SK-N-SH treated with all-trans-retinoic acid at 6 μM for 48 hours (cell line): ENCODE measurements at regions not wholly inside any gene's neighbourhood (a gene's known extent, or its start where the extent isn't known, plus 50 kb on each side); places are given as distances from the start of the nearest gene placed in this dataset.

Experiments
- ATAC-seq: fragments of 200-7000 bp; cut with Tn5 transposase; 3 replicates; pipeline ENCODE4 v1.9.1; 2020; ENCODE audit warnings: mild to moderate bottlenecking, moderate library complexity
- BACH2 ChIP-seq: fragments of 250-450 bp; sonication (Bioruptor Pico); IDR thresholded peaks from 2 replicates; pipeline ENCODE4 v1.9.0; 2021; ENCODE audit warnings: mild to moderate bottlenecking, borderline replicate concordance
- CSDC2 ChIP-seq: fragments of 250-450 bp; sonication (Bioruptor Pico); IDR thresholded peaks from 2 replicates; pipeline ENCODE4 v1.5.0; 2020; ENCODE audit warnings: mild to moderate bottlenecking, moderate library complexity
- GLIS3 ChIP-seq: fragments of 250-450 bp; sonication (Bioruptor Pico); IDR thresholded peaks from 2 replicates; pipeline ENCODE4 v1.5.0; 2020; ENCODE audit warnings: mild to moderate bottlenecking, moderate library complexity
- ISL1 ChIP-seq: fragments of 250-450 bp; sonication (Bioruptor Pico); IDR thresholded peaks from 2 replicates; pipeline ENCODE4 v2.1.2; 2022; ENCODE audit warnings: mild to moderate bottlenecking, moderate library complexity
- OSR1 ChIP-seq: fragments of 250-450 bp; sonication (Bioruptor Pico); IDR thresholded peaks from 2 replicates; pipeline ENCODE4 v1.8.0; 2022; ENCODE audit warnings: moderate library complexity, mild to moderate bottlenecking, inconsistent platforms
- PPARA ChIP-seq: fragments of 250-450 bp; sonication (Bioruptor Pico); IDR thresholded peaks from 2 replicates; pipeline ENCODE4 v1.5.0; 2020; ENCODE audit warnings: mild to moderate bottlenecking, borderline replicate concordance
- RARB ChIP-seq: fragments of 250-450 bp; sonication (Bioruptor Pico); IDR thresholded peaks from 2 replicates; pipeline ENCODE4 v1.8.0; 2021; ENCODE audit warnings: mild to moderate bottlenecking, moderate library complexity
- SNAI2 ChIP-seq: fragments of 250-450 bp; sonication (Bioruptor Pico); IDR thresholded peaks from 2 replicates; pipeline ENCODE4 v1.5.0; 2020; ENCODE audit warnings: mild to moderate bottlenecking, moderate library complexity
- TCF4 ChIP-seq: fragments of 250-450 bp; sonication (Bioruptor Pico); IDR thresholded peaks from 2 replicates; pipeline ENCODE4 v1.8.0; 2021; ENCODE audit warnings: mild to moderate bottlenecking, moderate library complexity, borderline replicate concordance
- TOX ChIP-seq: fragments of 250-450 bp; sonication (Bioruptor Pico); IDR thresholded peaks from 2 replicates; pipeline ENCODE4 v1.8.0; 2021; ENCODE audit warnings: mild to moderate bottlenecking, moderate library complexity, borderline replicate concordance
- ZC3H10 ChIP-seq: fragments of 250-450 bp; sonication (Bioruptor Pico); IDR thresholded peaks from 2 replicates; pipeline ENCODE4 v1.5.1; 2021; ENCODE audit warnings: mild to moderate bottlenecking, moderate library complexity
- ZFP3 ChIP-seq: fragments of 250-450 bp; sonication (Bioruptor Pico); IDR thresholded peaks from 2 replicates; pipeline ENCODE4 v1.5.0; 2020; ENCODE audit warnings: mild to moderate bottlenecking, moderate library complexity
- ZFP30 ChIP-seq: fragments of 450-650 bp; formaldehyde crosslinking; IDR thresholded peaks from 2 replicates; pipeline ENCODE4 v1.5.0; 2022; ENCODE audit warnings: mild to moderate bottlenecking, moderate library complexity
- ZNF565 ChIP-seq: fragments of 450-650 bp; formaldehyde crosslinking; conservative IDR thresholded peaks from 2 replicates; pipeline ENCODE4 v1.5.0; 2020; ENCODE audit warnings: low read depth, mild to moderate bottlenecking, moderate library complexity
- ZNF70 ChIP-seq: fragments of 450-650 bp; formaldehyde crosslinking; IDR thresholded peaks from 2 replicates; pipeline ENCODE4 v1.5.0; 2020; ENCODE audit warnings: mild to moderate bottlenecking, moderate library complexity
- ZNF8 ChIP-seq: fragments of 450-650 bp; formaldehyde crosslinking; IDR thresholded peaks from 2 replicates; pipeline ENCODE4 v1.5.0; 2020; ENCODE audit warnings: mild to moderate bottlenecking, moderate library complexity
- TF ChIP-seq, protein P1 (sequence below): fragments of 250-450 bp; sonication (Bioruptor Pico); IDR thresholded peaks from 2 replicates; pipeline ENCODE4 v1.8.0; 2021; ENCODE audit warnings: low read depth, mild to moderate bottlenecking, moderate library complexity, borderline replicate concordance
- TF ChIP-seq, protein P2 (sequence below): fragments of 250-450 bp; sonication (Bioruptor Pico); IDR thresholded peaks from 2 replicates; pipeline ENCODE4 v1.5.1; 2021; ENCODE audit warnings: mild to moderate bottlenecking, moderate library complexity
- TF ChIP-seq, protein P3 (sequence below): fragments of 250-450 bp; sonication (Bioruptor Pico); IDR thresholded peaks from 2 replicates; pipeline ENCODE4 v1.5.0; 2020; ENCODE audit warnings: mild to moderate bottlenecking, moderate library complexity
- TF ChIP-seq, protein P4 (sequence below): fragments of 250-450 bp; sonication (Bioruptor Pico); IDR thresholded peaks from 2 replicates; pipeline ENCODE4 v1.8.0; 2020; ENCODE audit warnings: mild to moderate bottlenecking, moderate library complexity, borderline replicate concordance
- TF ChIP-seq, protein P5 (sequence below): fragments of 250-450 bp; sonication (Bioruptor Pico); IDR thresholded peaks from 2 replicates; pipeline ENCODE4 v1.5.1; 2020; ENCODE audit warnings: low read depth, mild to moderate bottlenecking, moderate library complexity

DNA sequence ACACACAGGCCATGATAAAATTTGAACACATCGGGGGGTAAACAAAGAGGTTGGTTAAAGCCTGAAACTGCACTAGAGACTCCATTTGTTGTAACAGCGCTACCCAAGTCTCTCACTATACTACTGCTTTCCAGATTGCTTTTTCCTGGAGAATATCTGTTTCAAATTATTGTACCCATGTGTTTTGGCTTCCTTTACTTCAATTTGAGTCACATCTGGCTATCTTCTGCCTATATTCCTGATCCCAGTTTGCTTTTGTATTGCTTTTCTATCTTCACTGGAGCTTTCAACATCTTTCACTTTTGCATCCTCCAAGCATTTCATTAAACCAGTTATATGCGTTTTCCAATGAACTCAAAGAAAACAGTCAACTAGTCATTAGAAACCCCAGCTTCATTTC lies 404.7 kb downstream of the MLLT3 start:
- no peak for TF ChIP-seq TOX (CRISPR knock-in tag)
- no peak for TF ChIP-seq BACH2 (CRISPR knock-in tag)
- TF ChIP-seq ZC3H10 (CRISPR knock-in tag) = no peak
- TF ChIP-seq TCF4 (CRISPR knock-in tag) = no peak
- no peak for TF ChIP-seq OSR1 (CRISPR knock-in tag)
- TF ChIP-seq ZNF565 (CRISPR knock-in tag) = no peak
- TF ChIP-seq, protein P1, sequence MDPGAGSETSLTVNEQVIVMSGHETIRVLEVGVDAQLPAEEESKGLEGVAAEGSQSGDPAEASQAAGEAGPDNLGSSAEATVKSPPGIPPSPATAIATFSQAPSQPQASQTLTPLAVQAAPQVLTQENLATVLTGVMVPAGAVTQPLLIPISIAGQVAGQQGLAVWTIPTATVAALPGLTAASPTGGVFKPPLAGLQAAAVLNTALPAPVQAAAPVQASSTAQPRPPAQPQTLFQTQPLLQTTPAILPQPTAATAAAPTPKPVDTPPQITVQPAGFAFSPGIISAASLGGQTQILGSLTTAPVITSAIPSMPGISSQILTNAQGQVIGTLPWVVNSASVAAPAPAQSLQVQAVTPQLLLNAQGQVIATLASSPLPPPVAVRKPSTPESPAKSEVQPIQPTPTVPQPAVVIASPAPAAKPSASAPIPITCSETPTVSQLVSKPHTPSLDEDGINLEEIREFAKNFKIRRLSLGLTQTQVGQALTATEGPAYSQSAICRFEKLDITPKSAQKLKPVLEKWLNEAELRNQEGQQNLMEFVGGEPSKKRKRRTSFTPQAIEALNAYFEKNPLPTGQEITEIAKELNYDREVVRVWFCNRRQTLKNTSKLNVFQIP (CRISPR knock-in tag) = no peak
- TF ChIP-seq ZNF8 (CRISPR knock-in tag) = no peak
- TF ChIP-seq, protein P2, sequence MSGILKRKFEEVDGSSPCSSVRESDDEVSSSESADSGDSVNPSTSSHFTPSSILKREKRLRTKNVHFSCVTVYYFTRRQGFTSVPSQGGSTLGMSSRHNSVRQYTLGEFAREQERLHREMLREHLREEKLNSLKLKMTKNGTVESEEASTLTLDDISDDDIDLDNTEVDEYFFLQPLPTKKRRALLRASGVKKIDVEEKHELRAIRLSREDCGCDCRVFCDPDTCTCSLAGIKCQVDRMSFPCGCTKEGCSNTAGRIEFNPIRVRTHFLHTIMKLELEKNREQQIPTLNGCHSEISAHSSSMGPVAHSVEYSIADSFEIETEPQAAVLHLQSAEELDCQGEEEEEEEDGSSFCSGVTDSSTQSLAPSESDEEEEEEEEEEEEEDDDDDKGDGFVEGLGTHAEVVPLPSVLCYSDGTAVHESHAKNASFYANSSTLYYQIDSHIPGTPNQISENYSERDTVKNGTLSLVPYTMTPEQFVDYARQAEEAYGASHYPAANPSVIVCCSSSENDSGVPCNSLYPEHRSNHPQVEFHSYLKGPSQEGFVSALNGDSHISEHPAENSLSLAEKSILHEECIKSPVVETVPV = no peak
- TF ChIP-seq PPARA (CRISPR knock-in tag) = no peak
- TF ChIP-seq SNAI2 (CRISPR knock-in tag) = no peak
- TF ChIP-seq ZFP3 (CRISPR knock-in tag) = no peak
- TF ChIP-seq, protein P3, sequence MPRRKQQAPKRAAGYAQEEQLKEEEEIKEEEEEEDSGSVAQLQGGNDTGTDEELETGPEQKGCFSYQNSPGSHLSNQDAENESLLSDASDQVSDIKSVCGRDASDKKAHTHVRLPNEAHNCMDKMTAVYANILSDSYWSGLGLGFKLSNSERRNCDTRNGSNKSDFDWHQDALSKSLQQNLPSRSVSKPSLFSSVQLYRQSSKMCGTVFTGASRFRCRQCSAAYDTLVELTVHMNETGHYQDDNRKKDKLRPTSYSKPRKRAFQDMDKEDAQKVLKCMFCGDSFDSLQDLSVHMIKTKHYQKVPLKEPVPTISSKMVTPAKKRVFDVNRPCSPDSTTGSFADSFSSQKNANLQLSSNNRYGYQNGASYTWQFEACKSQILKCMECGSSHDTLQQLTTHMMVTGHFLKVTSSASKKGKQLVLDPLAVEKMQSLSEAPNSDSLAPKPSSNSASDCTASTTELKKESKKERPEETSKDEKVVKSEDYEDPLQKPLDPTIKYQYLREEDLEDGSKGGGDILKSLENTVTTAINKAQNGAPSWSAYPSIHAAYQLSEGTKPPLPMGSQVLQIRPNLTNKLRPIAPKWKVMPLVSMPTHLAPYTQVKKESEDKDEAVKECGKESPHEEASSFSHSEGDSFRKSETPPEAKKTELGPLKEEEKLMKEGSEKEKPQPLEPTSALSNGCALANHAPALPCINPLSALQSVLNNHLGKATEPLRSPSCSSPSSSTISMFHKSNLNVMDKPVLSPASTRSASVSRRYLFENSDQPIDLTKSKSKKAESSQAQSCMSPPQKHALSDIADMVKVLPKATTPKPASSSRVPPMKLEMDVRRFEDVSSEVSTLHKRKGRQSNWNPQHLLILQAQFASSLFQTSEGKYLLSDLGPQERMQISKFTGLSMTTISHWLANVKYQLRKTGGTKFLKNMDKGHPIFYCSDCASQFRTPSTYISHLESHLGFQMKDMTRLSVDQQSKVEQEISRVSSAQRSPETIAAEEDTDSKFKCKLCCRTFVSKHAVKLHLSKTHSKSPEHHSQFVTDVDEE (CRISPR knock-in tag) = no peak
- TF ChIP-seq, protein P4, sequence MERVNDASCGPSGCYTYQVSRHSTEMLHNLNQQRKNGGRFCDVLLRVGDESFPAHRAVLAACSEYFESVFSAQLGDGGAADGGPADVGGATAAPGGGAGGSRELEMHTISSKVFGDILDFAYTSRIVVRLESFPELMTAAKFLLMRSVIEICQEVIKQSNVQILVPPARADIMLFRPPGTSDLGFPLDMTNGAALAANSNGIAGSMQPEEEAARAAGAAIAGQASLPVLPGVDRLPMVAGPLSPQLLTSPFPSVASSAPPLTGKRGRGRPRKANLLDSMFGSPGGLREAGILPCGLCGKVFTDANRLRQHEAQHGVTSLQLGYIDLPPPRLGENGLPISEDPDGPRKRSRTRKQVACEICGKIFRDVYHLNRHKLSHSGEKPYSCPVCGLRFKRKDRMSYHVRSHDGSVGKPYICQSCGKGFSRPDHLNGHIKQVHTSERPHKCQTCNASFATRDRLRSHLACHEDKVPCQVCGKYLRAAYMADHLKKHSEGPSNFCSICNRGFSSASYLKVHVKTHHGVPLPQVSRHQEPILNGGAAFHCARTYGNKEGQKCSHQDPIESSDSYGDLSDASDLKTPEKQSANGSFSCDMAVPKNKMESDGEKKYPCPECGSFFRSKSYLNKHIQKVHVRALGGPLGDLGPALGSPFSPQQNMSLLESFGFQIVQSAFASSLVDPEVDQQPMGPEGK (CRISPR knock-in tag) = no peak
- TF ChIP-seq ZNF70 (CRISPR knock-in tag) = no peak
- TF ChIP-seq ISL1 (CRISPR knock-in tag) = no peak
- no peak for TF ChIP-seq ZFP30
- TF ChIP-seq, all 23 proteins: peak for 0
- no peak for ATAC-seq

DNA sequence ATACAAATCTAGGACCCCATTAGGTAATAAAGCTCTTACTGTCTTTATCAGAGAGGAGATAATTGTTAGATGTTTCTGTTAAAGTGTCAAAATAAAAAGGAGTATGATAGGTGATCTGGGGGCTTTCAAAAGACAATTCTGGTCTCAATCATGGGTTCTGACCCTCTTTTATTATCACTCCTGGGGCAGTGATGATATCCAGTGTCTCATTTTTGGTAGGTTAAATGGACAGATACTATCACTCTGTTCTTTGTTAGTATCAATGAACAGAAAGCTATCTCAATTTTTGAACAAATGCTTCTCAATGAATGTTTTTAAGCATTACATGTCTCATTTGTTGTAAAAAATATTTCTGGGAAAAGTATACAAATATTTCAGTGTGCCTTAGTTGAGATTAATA lies 405.9 kb downstream of the MLLT3 start:
- no peak for ATAC-seq
- TF ChIP-seq ZFP30 (no peak), GLIS3 (no peak), ISL1 (CRISPR knock-in tag) (no peak)
- TF ChIP-seq, protein P3 (CRISPR knock-in tag) = no peak
- TF ChIP-seq, all 23 proteins: peak for 0

DNA sequence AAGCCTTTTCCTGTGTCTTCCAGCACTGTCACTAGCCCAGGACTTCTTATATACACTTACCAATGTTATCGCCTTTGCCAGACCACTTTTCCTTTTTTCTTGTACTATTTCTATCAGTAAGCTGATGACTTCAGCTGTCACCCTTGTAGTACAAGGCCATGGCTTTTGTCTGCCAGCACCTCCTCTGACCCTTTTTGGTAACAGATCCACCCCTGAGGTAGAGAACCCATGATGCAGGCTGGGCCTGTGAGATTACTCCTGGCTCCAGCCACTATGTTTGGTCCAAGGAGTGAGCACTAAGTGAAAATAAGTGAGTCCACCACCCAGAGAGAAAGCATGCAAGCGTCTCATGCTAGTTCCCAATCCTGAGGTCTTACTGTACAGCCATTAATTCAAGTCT lies 406.7 kb downstream of the MLLT3 start:
- no peak for ATAC-seq

More for the DNA sequence above, 406.7 kb downstream of the MLLT3 start:
- TF ChIP-seq SNAI2 (CRISPR knock-in tag) (no peak), CSDC2 (no peak), OSR1 (CRISPR knock-in tag) (no peak), RARB (CRISPR knock-in tag) (no peak), ISL1 (CRISPR knock-in tag) (no peak), ZNF8 (CRISPR knock-in tag) (no peak), PPARA (CRISPR knock-in tag) (no peak), ZC3H10 (CRISPR knock-in tag) (no peak)
- TF ChIP-seq, protein P5, sequence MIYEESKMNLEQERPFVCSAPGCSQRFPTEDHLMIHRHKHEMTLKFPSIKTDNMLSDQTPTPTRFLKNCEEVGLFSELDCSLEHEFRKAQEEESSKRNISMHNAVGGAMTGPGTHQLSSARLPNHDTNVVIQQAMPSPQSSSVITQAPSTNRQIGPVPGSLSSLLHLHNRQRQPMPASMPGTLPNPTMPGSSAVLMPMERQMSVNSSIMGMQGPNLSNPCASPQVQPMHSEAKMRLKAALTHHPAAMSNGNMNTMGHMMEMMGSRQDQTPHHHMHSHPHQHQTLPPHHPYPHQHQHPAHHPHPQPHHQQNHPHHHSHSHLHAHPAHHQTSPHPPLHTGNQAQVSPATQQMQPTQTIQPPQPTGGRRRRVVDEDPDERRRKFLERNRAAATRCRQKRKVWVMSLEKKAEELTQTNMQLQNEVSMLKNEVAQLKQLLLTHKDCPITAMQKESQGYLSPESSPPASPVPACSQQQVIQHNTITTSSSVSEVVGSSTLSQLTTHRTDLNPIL = no peak
